ENCODE measurements at regions not wholly inside any gene's neighbourhood (a gene's known extent, or its start where the extent isn't known, plus 50 kb on each side); places are given as distances from the start of the nearest gene placed in this dataset.
"Not testable (repeated sequence)": the region's sequence is repeated elsewhere in the genome, so short reads cannot be mapped to it uniquely, and the experiment has no call there.

DNA sequence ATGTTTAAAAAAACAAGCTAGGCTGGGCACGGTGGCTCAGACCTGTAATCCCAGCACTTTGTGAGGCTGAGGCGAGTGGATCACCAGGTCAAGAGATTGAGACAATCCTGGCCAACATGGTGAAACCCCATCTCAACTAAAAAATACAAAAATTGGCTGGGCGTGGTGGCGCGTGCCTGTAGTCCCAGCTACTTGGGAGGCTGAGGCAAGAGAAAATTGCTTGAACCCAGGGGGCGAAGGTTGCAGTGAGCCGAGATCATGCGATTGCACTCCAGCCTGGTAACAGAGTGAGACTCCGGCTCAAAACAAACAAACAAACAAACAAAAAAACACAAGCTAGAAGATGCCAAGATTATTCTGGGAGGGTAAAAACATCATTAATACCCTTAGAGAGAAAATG, 172.3 kb downstream of the AVL9 start:
- H3K4me1 Mint-ChIP-seq, H3K4me3 Mint-ChIP-seq: not testable (repeated sequence)
- H3K36me3 Mint-ChIP-seq, result peaks cover 0 to 42% of the 10 kb centered on the region in 2 donors

DNA sequence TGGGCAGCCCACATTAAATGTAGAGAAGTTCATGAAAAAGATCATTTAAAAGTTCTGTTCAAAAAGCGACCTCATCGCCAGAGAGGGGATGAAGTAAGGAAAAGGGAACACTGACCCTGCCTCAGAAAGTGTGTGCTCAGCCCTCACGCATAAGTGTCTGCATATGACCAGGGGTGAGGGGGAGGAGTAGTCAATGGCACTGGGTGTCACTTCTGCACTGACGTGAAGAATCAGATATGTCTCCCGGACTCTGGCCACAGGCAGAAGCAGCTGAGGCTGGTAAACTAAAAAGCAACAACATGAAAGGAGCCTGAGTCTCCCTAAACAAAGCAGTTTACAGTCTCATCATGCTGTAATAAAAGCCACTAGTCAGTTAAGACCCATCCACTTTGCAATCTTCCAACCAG, 168.5 kb downstream of the AVL9 start:
- H3K4me1 Mint-ChIP-seq; H3K27ac Mint-ChIP-seq; H3K9me3 Mint-ChIP-seq; H3K4me3 Mint-ChIP-seq; H3K27me3 Mint-ChIP-seq; DNase-seq; ATAC-seq (ENCODE audit: low read depth in 2 of 2): not testable (repeated sequence)
- peaks cover 0 to 28% of the 10 kb centered on the region in 2 donors for H3K36me3 Mint-ChIP-seq

More for the DNA sequence above, 172.3 kb downstream of the AVL9 start:
- H3K9me3 Mint-ChIP-seq; H3K27me3 Mint-ChIP-seq; ATAC-seq (ENCODE audit: low read depth in 2 of 2); DNase-seq: not testable (repeated sequence)
- H3K27ac Mint-ChIP-seq, result peak overlapping the region in 1 of 6 donors; percentile 30

- H3K27ac Mint-ChIP-seq; H3K4me1 Mint-ChIP-seq; H3K9me3 Mint-ChIP-seq; DNase-seq; ATAC-seq (ENCODE audit: low read depth in 2 of 2); H3K4me3 Mint-ChIP-seq; H3K27me3 Mint-ChIP-seq: not testable (repeated sequence)
- H3K36me3 Mint-ChIP-seq, result peaks cover 0 to 19% of the 10 kb centered on the region in 2 donors
Measured at GRCh38 chr7:32662509-32662908, 167.2 kb downstream of the AVL9 start.

GRCh38 chr7:32661929-32662328, 166.6 kb downstream of the AVL9 start:
- Mint-ChIP-seq H3K27me3 (no peaks in the 10 kb centered on the region), H3K4me1 (no peaks in the 10 kb centered on the region), H3K27ac (peak overlapping the region in 1 of 6 donors; percentile 57), H3K4me3 (no peak overlapping the region), H3K9me3 (no peaks in the 10 kb centered on the region), H3K36me3 (peaks cover 0 to 16% of the 10 kb centered on the region in 2 donors)
- ATAC-seq (ENCODE audit: low read depth in 2 of 2), result no peak
- no peak for DNase-seq

- Mint-ChIP-seq H3K36me3 (peaks cover 0 to 16% of the 10 kb centered on the region in 2 donors), H3K27ac (no peak overlapping the region), H3K4me3 (no peak overlapping the region), H3K9me3 (no peaks in the 10 kb centered on the region), H3K4me1 (no peaks in the 10 kb centered on the region), H3K27me3 (no peaks in the 10 kb centered on the region)
- no peak for ATAC-seq (ENCODE audit: low read depth in 2 of 2)
- no peak for DNase-seq
Measured at GRCh38 chr7:32661501-32661900, 166.2 kb downstream of the AVL9 start.

DNA sequence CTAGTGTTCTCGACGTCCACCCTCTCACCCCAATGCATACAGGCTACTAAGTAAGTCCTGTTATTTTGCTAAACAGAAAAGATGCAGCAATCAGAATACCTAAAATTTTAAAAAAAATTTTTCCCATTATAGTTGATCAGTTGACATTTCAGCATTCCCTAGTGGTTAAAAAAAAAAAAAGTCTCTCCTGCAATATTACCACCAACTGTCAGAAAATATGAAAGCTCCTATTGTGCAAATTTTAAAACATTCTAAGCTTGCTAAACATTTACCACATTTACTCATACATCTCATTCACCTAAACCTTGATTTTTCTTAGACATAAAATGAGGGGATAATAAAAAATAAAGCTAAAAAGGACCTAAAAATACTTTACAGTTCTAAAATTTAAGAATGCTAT, 165.6 kb downstream of the AVL9 start:
- H3K4me1 Mint-ChIP-seq, result no peaks in the 10 kb centered on the region
- no peaks in the 10 kb centered on the region for H3K9me3 Mint-ChIP-seq
- H3K4me3 Mint-ChIP-seq, result no peak overlapping the region
- H3K27ac Mint-ChIP-seq, result no peak overlapping the region
- H3K27me3 Mint-ChIP-seq, result no peaks in the 10 kb centered on the region
- H3K36me3 Mint-ChIP-seq, result peaks cover 0 to 14% of the 10 kb centered on the region in 2 donors
- ATAC-seq (ENCODE audit: low read depth in 2 of 2), result no peak
- no peak for DNase-seq

GRCh38 chr7:32659853-32660252, 164.6 kb downstream of the AVL9 start:
- Mint-ChIP-seq H3K36me3 (peaks cover 0 to 8% of the 10 kb centered on the region in 2 donors), H3K27me3 (no peaks in the 10 kb centered on the region), H3K9me3 (no peaks in the 10 kb centered on the region), H3K4me3 (no peak overlapping the region), H3K4me1 (no peaks in the 10 kb centered on the region), H3K27ac (no peak overlapping the region)
- DNase-seq (no peak), ATAC-seq (ENCODE audit: low read depth in 2 of 2) (no peak)

DNA sequence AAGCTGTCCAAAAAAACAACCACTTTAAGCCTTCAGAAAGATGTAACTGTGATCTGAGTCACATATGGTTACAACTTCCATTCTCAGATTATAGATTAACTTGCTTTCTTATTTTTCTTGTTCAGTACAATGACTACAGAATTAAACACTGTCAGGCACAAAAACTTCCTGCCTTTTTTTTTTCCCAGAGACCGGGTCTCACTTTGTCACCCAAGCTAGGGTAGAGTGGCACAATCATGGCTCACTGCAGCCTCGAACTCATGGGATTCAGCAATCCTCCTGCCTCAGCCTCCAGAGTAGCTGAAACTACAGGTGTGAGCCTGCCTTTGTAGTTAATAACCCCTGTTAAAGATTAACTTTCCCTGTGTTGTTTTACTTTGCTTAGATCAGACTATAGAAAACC, 163.2 kb downstream of the AVL9 start:
- H3K4me1 Mint-ChIP-seq, result no peaks in the 10 kb centered on the region
- ATAC-seq (ENCODE audit: low read depth in 2 of 2) (no peak), DNase-seq (no peak)
- peaks cover 0 to 5% of the 10 kb centered on the region in 2 donors for H3K36me3 Mint-ChIP-seq
- no peak overlapping the region for H3K27ac Mint-ChIP-seq
- H3K4me3 Mint-ChIP-seq, result no peak overlapping the region
- H3K9me3 Mint-ChIP-seq, result no peaks in the 10 kb centered on the region
- H3K27me3 Mint-ChIP-seq, result no peaks in the 10 kb centered on the region

DNA sequence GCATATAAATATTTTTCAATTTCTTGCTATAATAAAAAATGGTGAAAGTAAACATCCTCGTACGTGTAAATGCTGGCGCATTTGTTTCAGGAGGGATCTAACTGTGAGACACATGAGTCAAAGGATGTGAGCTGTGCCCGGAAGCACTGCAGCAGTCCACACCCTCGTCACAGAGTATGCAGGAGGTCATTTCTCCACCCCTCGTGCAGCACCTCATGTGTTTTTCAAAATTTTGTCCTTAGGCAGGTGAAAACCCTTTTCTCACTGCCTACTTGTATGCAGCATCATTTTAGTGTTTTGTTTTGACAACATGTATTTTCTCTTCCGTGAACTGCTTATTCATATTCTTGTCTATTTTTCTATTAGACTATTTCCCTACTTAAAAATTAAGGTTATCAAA, 162.7 kb downstream of the AVL9 start:
- peak overlapping the region in 1 of 6 donors; percentile 2 for H3K27ac Mint-ChIP-seq
- no peaks in the 10 kb centered on the region for H3K4me1 Mint-ChIP-seq
- ATAC-seq (ENCODE audit: low read depth in 2 of 2), result no peak
- H3K4me3 Mint-ChIP-seq, result no peak overlapping the region
- H3K36me3 Mint-ChIP-seq, result peaks cover 0 to under 1% of the 10 kb centered on the region in 2 donors
- no peaks in the 10 kb centered on the region for H3K9me3 Mint-ChIP-seq
- DNase-seq, result no peak
- H3K27me3 Mint-ChIP-seq, result no peaks in the 10 kb centered on the region

DNA sequence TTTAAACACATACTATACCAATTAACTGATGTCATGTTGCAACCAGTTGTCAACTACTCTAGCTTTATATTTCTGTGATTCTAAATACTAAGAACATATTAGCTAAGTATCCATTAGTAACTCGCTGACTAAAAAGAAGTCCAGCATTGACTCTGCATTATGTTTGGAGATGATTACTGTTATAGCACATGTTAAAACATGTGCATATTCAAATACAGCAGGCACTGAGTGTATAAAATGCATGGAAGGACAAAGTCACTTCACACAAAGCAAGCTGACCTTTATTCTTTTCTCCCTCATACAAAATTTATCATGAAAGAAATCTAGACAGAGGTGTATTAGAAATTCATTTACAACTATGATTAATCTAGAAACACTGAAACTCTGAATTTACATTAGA, 159.3 kb downstream of the AVL9 start:
- H3K4me1 Mint-ChIP-seq; H3K36me3 Mint-ChIP-seq; ATAC-seq (ENCODE audit: low read depth in 2 of 2); H3K27me3 Mint-ChIP-seq; H3K27ac Mint-ChIP-seq; H3K9me3 Mint-ChIP-seq; DNase-seq; H3K4me3 Mint-ChIP-seq: not testable (repeated sequence)

GRCh38 chr7:32650356-32650755, 155.1 kb downstream of the AVL9 start:
- not testable (repeated sequence) for H3K4me1 Mint-ChIP-seq; ATAC-seq (ENCODE audit: low read depth in 2 of 2); H3K4me3 Mint-ChIP-seq; H3K27me3 Mint-ChIP-seq; DNase-seq
- H3K27ac Mint-ChIP-seq, result peak overlapping the region in 1 of 6 donors; percentile 40
- peaks cover 0 to 14% (median 4%) of the 10 kb centered on the region in 7 donors for H3K9me3 Mint-ChIP-seq
- H3K36me3 Mint-ChIP-seq, result peaks cover 16 to 27% of the 10 kb centered on the region in 2 donors

GRCh38 chr7:32648408-32649156, 153.3 kb downstream of the AVL9 start:
- Mint-ChIP-seq H3K4me1 (peaks cover 0 to 1% (median 0%) of the 10 kb centered on the region in 3 donors), H3K27ac (no peak overlapping the region), H3K36me3 (peaks cover 16 to 27% of the 10 kb centered on the region in 2 donors), H3K4me3 (no peak overlapping the region), H3K27me3 (no peaks in the 10 kb centered on the region), H3K9me3 (peaks cover 0 to 14% (median 4%) of the 10 kb centered on the region in 7 donors)
- no peak for DNase-seq
- no peak for ATAC-seq (ENCODE audit: low read depth in 2 of 2)

GRCh38 chr7:32645255-32645654, 150.0 kb downstream of the AVL9 start:
- Mint-ChIP-seq H3K4me1 (peaks cover 0 to 14% (median 8%) of the 10 kb centered on the region in 3 donors), H3K36me3 (peaks cover 25 to 30% of the 10 kb centered on the region in 2 donors), H3K9me3 (peaks cover 3 to 19% (median 5%) of the 10 kb centered on the region in 7 donors)
- not testable (repeated sequence) for H3K4me3 Mint-ChIP-seq; ATAC-seq (ENCODE audit: low read depth in 2 of 2); DNase-seq; H3K27me3 Mint-ChIP-seq; H3K27ac Mint-ChIP-seq

DNA sequence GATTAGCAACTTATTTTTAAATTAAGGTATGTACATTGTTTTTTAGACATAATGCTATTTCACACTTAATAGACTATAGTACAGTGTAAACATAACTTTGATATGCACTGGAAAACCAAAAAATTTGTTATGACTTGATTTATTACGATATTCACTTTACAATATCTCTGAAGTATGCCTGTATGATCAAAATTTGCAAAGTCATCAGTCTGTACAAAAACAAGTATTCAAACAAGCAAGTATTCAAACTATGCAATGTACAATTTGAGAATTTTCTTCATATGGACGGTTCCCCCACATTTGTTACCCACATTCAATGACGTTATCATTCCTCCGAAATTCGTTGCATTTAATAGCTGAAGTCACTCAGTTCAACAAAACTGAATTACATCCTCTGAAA, 147.9 kb downstream of the AVL9 start:
- peaks cover 9 to 32% (median 23%) of the 10 kb centered on the region in 3 donors for H3K4me1 Mint-ChIP-seq
- H3K27me3 Mint-ChIP-seq, result no peaks in the 10 kb centered on the region
- peaks cover 0 to 11% (median 5%) of the 10 kb centered on the region in 7 donors for H3K9me3 Mint-ChIP-seq
- H3K4me3 Mint-ChIP-seq, result no peak overlapping the region
- no peak for DNase-seq
- no peak for ATAC-seq (ENCODE audit: low read depth in 2 of 2)
- no peak overlapping the region for H3K27ac Mint-ChIP-seq
- H3K36me3 Mint-ChIP-seq, result peaks cover 10 to 17% of the 10 kb centered on the region in 2 donors

Data from naive B cell (primary cell).